Fibroblast of the aortic adventitia (primary cell): ENCODE measurements at regions not wholly inside any gene's neighbourhood (a gene's known extent, or its start where the extent isn't known, plus 50 kb on each side); places are given as distances from the start of the nearest gene placed in this dataset. TPM values are rescaled to one million over a fixed set of nuclear protein-coding genes. Genes with fewer than 3 reads are reported as not detected.

ENCODE experiments used
- DNase-seq: peaks from one replicate; pipeline ENCODE4 v3.0.0-alpha.2; 2010; ENCODE audit warnings: low read depth
- H3K4me3 ChIP-seq: 2 replicates; pipeline ENCODE4 v1.5.1; 2011; ENCODE audit warnings: low read depth, mild to moderate bottlenecking, control low read depth, low read length, moderate library complexity
- small RNA-seq: library from RNA; depleted of rRNA; stranded (forward); fragments of <200 nt; gene quantifications from one replicate; pipeline ENCODE3, GENCODE V24; 2012
- TF ChIP-seq, protein P1 (sequence below): IDR thresholded peaks from 2 replicates; pipeline ENCODE4 v1.5.1; 2011; ENCODE audit warnings: mild to moderate bottlenecking, low read length, control low read depth, inconsistent platforms; ENCODE audit not compliant: insufficient read depth

- TF ChIP-seq, protein P1, sequence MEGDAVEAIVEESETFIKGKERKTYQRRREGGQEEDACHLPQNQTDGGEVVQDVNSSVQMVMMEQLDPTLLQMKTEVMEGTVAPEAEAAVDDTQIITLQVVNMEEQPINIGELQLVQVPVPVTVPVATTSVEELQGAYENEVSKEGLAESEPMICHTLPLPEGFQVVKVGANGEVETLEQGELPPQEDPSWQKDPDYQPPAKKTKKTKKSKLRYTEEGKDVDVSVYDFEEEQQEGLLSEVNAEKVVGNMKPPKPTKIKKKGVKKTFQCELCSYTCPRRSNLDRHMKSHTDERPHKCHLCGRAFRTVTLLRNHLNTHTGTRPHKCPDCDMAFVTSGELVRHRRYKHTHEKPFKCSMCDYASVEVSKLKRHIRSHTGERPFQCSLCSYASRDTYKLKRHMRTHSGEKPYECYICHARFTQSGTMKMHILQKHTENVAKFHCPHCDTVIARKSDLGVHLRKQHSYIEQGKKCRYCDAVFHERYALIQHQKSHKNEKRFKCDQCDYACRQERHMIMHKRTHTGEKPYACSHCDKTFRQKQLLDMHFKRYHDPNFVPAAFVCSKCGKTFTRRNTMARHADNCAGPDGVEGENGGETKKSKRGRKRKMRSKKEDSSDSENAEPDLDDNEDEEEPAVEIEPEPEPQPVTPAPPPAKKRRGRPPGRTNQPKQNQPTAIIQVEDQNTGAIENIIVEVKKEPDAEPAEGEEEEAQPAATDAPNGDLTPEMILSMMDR: no peak
- H3K4me3 ChIP-seq: no peak overlapping the region
- no peak for DNase-seq
Measured at GRCh38 chr5:35285011-35285410, 54.7 kb upstream of the PRLR start.

GRCh38 chr5:35284364-35284763 lies 54.1 kb upstream of the PRLR start:
- no peak for DNase-seq
- H3K4me3 ChIP-seq: no peak overlapping the region
- TF ChIP-seq, protein P1: no peak

GRCh38 chr5:35282810-35283209 lies 52.5 kb upstream of the PRLR start:
- DNase-seq: no peak
- H3K4me3 ChIP-seq: no peak overlapping the region
- TF ChIP-seq, protein P1: no peak

DNA sequence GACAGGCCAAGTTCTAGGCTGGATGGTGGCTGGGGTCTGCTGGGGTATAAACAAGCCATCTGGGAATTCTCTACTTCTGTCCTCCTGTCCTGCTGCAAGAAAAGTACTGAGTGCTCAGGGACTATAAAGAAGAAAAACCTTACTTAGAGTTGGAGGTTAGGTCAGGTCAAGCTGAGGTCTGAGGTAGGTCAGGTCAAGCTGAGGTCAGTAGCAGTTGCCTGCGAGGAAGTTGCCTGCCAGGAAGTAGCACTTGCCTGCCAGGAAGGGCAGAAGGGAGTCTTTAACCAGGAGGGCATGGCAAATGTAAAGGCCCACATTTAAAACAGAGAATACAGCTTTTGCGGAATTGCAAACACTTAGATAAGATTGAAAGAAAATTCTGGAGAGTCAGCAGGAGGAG lies 51.3 kb upstream of the PRLR start:
- TF ChIP-seq, protein P1: no peak
- no peak overlapping the region for H3K4me3 ChIP-seq
- DNase-seq: no peak

Small RNA genes lying in the stretch of these regions (small RNA-seq; reads per million reads assigned to genes)
- gene RF00012: not detected
